GM19467 (cell line): ENCODE measurements at regions not wholly inside any gene's neighbourhood (a gene's known extent, or its start where the extent isn't known, plus 50 kb on each side); places are given as distances from the start of the nearest gene placed in this dataset.

ENCODE experiments used
- ATAC-seq: cut with Tn5 transposase; IDR thresholded peaks from one replicate; pipeline ENCODE4 v1.9.1; 2021; ENCODE audit warnings: mild to moderate bottlenecking, moderate library complexity; ENCODE audit not compliant: unreplicated experiment

- ATAC-seq, result no peak
These were observed 266.6 kb upstream of the ID2 start for GRCh38 chr2:8414946-8415879.

GRCh38 chr2:8416001-8416571 is 265.8 kb upstream of the ID2 start:
- no peak for ATAC-seq

DNA sequence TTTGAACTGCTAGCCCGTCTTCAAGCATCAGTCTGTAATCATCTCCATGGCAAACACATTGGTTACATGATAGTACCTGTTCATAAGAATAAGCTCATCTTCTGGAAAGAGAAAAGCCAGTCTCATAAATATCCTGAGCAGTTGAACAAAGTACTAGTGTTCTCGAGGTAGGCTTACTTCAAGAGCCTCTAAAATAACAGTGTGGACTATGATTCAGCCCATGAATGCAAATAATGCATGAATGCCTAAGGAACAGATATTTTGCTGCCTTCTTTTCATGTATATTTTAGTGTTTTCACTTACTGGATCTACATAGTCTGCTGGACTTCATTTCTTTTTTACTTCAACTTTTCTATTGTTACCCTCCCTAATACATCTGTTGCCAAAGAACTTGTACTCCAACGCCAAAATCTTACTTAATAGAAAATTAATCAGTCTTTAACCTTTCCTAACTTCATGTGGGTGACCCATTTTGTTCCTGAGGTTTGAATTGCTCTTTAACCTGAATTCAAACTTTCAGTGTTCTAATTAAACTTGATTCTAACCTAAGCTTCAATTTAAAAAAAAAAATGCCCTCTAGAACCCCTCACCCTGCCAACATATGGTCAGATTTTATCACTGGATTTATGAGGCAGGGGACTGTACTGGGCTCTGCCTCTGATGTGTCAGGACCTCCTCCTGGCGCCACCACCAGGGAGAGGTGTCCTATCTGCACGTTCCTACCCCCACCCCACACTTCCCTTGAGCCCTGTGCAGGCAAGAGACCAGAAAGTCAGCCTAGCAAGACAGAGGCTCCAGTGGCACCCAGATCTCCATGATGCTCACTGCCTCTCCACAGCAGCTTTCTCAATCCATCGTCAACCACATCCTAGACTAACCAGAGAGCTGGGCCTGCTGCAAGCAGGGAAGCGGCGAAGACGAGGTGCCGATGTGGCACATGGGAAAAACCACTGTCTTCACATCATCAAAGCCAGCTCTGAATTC is 264.7 kb upstream of the ID2 start:
- no peak for ATAC-seq

- no peak for ATAC-seq
These were observed 263.1 kb upstream of the ID2 start for GRCh38 chr2:8418721-8419120.

- peak; percentile 76 for ATAC-seq
These were observed 260.0 kb upstream of the ID2 start for GRCh38 chr2:8421658-8422449.

DNA sequence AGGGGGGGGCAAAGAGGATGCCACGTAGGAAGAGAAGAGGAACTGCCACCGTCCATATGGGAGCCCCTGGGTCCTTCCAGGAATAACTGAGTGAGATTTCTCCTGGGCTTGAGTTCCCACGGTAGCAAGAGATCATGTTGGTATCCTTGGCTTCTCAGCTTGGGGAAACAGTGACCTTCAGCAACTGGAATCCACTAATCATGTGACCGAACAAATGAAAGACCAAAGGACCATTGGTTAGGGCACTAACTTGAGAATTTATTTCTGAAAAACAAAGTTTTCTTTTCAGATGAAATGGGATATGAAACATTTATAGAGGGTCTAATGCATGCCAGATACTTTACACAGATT is 259.4 kb upstream of the ID2 start:
- ATAC-seq, result no peak

GRCh38 chr2:8424997-8425900 is 256.6 kb upstream of the ID2 start:
- ATAC-seq, result no peak

- ATAC-seq, result no peak
These were observed 255.3 kb upstream of the ID2 start for GRCh38 chr2:8426550-8426949.

DNA sequence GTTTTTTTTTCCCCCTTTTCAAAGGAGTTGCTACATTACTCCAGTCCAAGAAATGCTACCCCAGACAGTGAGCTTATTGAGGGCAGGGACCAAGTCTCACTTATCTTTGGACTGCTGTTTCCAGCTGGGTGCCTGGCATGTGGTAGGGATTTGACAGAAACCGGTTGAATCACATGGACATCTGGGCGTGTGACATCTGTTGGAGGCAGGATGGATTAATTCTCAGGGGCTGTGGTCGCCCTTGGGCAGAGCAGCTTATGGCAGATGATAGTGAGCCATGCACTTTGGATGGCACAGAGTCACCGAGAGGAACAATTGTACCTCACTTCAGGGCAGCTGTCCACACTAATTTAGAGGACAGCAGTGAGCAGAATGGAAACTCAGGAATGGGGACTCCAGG is 254.6 kb upstream of the ID2 start:
- ATAC-seq, result no peak

DNA sequence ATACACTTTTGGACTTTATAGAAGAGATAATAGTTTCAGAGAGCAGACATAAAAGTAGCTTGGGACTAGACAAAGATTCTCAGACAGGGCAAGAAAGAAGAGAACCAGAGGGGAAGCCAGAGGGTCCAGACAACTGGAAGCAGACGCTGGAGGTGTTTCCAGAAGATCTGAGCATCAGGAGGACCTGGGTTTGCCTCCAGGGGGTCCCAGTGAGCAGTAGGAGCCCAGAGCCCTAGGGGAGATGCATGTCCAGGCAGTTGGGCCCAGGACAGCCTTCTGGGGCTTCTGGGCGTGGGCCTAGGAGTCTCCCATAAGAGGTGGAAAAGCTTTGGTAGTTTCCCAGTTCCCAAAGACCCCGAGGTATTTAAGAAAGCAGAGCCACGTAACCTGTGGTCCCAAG is 251.2 kb upstream of the ID2 start:
- no peak for ATAC-seq

DNA sequence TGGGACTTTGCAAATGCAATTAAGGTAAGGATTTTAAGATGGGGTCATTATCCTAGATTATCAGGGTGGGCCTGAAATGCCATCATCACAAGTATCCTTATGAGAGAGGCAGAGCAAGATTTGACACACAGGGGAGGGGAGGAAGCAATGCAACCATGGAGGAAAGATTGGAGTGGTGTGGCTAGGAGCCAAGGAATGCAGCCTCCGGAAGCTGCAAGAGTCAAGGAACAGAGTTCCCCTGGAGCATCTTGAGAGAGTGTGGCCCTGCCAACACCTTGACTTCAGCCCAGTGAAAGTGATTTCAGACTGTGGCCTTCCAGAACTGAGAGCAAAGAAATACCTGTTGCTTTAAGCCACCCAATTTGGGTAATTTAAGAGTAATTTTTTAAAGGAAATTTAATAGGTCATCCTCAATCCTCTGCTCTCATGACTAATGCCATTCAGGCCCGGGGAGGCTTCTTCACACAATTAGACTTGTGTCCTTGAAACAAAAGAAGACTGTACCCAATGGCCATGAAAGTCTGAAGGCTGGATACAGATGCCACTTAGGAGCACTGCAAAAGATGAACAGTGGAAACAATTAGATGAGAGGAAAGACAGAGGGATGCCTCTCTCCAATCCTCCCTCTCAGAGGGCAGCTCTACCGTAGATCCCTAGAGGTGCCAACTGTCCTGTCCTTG is 250.3 kb upstream of the ID2 start:
- no peak for ATAC-seq

DNA sequence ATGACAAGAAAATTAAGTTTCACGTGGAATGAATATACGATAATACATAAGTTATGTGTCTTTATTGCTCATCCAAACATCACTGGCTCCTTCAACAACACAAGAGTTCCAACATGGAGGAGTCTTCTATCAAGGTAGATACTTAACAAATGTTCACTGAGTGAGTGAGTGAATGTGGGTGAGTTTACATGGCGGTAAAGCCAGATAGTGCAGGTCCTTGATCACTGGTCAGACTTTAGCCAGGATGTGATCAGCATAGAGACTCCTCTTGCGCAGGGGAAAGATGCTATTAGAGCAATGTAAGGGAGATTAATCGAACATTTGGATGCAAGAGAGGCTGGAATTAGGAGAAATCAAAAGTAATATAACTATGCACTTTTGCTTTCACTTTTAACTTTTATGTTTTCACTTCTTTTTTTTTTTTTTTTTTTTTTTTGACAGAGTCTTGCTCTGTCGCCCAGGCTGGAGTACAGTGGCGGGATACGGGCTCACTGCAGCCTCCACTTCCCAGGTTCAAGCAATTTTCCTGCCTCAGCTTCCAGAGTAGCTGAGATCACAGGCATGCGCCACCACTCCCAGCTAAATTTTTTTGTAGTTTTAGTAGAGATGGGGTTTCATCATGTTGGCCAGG is 249.0 kb upstream of the ID2 start:
- no peak for ATAC-seq

DNA sequence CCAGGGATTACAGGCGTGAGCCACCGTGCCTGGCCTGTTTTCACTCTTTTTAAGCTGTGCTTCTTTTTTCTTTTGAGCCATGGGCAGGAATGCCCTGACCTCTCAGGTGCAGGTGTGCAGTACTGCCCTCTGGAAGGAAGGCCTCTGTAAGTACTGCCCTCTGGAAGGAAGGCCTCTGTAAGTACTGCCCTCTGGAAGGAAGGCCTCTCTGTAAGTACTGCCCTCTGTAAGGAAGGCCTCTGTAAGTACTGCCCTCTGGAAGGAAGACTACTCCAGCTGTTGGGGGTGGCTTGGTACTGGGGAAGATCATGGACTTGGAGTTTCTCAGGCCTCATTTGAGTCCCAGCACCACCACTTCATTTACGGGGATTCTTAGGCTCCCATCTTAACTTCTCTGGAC is 248.5 kb upstream of the ID2 start:
- ATAC-seq, result no peak

- no peak for ATAC-seq
These were observed 246.2 kb upstream of the ID2 start for GRCh38 chr2:8435608-8436007.

DNA sequence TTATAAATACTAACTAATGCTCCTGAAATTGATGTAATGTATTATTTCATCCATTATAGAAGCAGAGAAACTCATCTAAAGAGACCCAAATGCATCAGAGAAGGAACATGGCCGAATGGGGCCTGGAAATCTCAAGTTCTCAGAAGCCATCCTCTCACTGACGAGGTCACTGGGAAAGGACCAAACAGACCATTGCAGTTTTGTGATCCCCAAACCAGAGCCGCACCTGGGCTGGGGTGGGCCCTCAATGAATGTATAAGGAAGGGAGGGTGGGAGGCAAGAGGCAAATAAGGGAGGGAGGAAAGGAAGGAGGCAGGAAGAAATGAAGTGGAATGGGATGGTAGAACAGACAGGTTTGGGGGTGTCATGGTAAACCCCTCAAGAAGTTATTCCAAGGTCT is 245.3 kb upstream of the ID2 start:
- no peak for ATAC-seq

DNA sequence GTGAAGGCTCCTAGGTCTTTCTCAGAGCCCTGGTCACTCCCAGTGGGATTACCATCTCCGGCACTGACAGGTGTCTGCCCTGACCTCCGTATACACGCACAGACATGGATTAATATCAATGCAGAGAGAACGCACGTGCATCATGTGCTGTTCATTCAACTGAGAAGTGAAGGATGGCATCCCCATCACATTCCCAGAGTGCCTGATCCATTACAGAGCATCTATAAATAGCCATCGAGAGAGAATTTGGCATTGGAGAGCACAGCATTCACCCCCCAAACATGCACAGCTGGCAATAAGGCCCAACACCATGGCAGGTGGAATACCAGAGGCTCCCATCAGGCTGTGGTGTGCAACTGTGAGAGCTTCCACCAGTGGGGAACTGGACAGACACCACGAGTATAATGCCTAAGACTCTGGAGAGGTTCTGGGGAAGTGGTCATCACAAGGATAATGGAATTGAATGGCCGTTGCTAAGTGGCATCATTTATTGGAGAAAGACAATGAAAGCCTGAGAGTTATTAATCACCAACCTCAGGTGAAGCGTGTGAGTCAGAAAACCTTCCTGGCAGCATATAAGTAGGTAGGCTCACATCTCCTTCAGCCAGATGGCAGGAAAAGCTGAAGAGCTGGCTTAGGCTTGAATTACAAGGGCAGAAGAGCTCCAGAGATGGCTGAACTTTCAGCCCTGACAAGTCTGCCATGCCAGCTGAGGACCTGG is 244.5 kb upstream of the ID2 start:
- no peak for ATAC-seq

DNA sequence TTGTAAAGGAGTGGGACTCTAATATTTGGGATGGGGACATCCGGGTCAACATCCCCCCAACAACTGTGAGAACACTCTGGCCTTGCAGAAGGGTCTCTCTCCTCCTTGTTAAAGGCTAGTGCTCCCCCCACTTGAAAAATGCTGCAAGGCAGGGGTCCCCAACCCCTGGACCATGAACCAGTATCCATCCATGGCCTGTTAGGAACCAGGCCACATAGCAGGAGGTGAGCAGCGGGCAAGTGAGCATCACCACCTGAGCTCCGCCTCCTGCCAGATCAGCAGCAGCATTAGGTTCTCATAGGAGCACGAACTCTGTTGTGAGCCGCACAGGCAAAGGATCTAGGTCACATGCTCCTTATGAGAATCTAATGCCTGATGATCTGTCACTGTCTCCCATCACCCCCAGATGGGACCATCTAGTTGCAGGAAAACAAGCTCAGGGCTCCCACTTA is 243.9 kb upstream of the ID2 start:
- no peak for ATAC-seq

DNA sequence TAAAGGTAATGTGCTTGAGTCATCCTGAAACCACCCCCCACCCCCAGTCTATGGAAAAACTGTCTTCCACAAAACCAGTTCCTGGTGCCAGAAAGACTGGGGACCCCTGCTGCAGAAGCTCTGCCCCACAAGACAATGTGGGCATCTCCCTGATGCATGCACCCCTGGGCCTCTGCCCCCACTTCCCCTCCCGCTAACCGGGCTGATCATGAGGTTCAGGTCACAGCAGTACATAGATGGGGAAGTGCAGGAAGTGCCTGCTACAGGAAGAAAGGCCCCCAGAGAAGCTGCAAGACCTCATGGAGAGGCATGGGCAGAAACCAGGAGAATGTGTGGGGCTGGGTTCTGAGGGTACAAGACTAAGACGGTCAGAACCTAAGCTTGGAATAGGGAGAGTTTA is 243.4 kb upstream of the ID2 start:
- ATAC-seq, result no peak
